ENCODE measurements at regions not wholly inside any gene's neighbourhood (a gene's known extent, or its start where the extent isn't known, plus 50 kb on each side); places are given as distances from the start of the nearest gene placed in this dataset.

- Mint-ChIP-seq H3K27ac (no peak overlapping the region), H3K9me3 (peaks cover 0 to 14% (median 6%) of the 10 kb centered on the region in 7 donors), H3K4me1 (no peaks in the 10 kb centered on the region), H3K4me3 (no peak overlapping the region), H3K36me3 (no peaks in the 10 kb centered on the region), H3K27me3 (ENCODE audit: low read depth in 3 of 3) (no peaks in the 10 kb centered on the region)
- H3K4me2 ChIP-seq (replicated peaks; ENCODE audit: extremely low read depth, low read length, poor library complexity, severe bottlenecking): no peak overlapping the region
- H3K27ac ChIP-seq (ENCODE audit: low read depth in 1 of 2, low read length in 2 of 2): no peak overlapping the region
- no peaks in the 10 kb centered on the region for H3K36me3 ChIP-seq (replicated peaks in 1 of 2; ENCODE audit: control insufficient read depth in 1 of 2, insufficient read depth in 2 of 2, low read length in 2 of 2)
- no CpG with 5 or more reads among the region's 3 CpGs for WGBS (ENCODE audit: insufficient coverage)
- no peak overlapping the region for H2AFZ ChIP-seq (ENCODE audit: insufficient read depth, low read depth, low read length, poor library complexity, severe bottlenecking)
- H3K9me3 ChIP-seq (replicated peaks in 1 of 2; ENCODE audit: control insufficient read depth in 1 of 2, insufficient read depth in 1 of 2, low read length in 2 of 2): peaks cover 6 to 8% of the 10 kb centered on the region in 2 donors
- no peaks in the 10 kb centered on the region for H4K20me1 ChIP-seq (ENCODE audit: insufficient read depth, low read length)
- no peak overlapping the region for H3K9ac ChIP-seq (ENCODE audit: insufficient read depth, low read length, poor library complexity, severe bottlenecking)
- H3K4me1 ChIP-seq (ENCODE audit: control insufficient read depth in 1 of 2, insufficient read depth in 2 of 2, low read length in 2 of 2): no peaks in the 10 kb centered on the region
- no peak for DNase-seq
- TF ChIP-seq, protein P1, sequence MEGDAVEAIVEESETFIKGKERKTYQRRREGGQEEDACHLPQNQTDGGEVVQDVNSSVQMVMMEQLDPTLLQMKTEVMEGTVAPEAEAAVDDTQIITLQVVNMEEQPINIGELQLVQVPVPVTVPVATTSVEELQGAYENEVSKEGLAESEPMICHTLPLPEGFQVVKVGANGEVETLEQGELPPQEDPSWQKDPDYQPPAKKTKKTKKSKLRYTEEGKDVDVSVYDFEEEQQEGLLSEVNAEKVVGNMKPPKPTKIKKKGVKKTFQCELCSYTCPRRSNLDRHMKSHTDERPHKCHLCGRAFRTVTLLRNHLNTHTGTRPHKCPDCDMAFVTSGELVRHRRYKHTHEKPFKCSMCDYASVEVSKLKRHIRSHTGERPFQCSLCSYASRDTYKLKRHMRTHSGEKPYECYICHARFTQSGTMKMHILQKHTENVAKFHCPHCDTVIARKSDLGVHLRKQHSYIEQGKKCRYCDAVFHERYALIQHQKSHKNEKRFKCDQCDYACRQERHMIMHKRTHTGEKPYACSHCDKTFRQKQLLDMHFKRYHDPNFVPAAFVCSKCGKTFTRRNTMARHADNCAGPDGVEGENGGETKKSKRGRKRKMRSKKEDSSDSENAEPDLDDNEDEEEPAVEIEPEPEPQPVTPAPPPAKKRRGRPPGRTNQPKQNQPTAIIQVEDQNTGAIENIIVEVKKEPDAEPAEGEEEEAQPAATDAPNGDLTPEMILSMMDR (IDR thresholded peaks at IDR 0.05): no peak
- H3K79me2 ChIP-seq (ENCODE audit: insufficient read depth, low read length): no peaks in the 10 kb centered on the region
- no peak overlapping the region for H3K4me3 ChIP-seq (replicated peaks in 1 of 3; ENCODE audit: low read depth in 2 of 3, low read length in 3 of 3)
- H3K27me3 ChIP-seq (ENCODE audit: control insufficient read depth in 2 of 2, insufficient read depth in 2 of 2, low read length in 2 of 2): no peaks in the 10 kb centered on the region
- intact Hi-C loops (cut with micrococcal nuclease): no loop called here
Measured at GRCh38 chr7:109635374-109635773, 1065.7 kb downstream of the DNAJB9 start.

- intact Hi-C loops (cut with micrococcal nuclease): no loop called here
- Histone ChIP-seq H3K9me3 (replicated peaks in 1 of 2; ENCODE audit: control insufficient read depth in 1 of 2, insufficient read depth in 1 of 2, low read length in 2 of 2) (peaks cover 6 to 8% of the 10 kb centered on the region in 2 donors), H3K79me2 (ENCODE audit: insufficient read depth, low read length) (no peaks in the 10 kb centered on the region), H3K9ac (ENCODE audit: insufficient read depth, low read length, poor library complexity, severe bottlenecking) (no peak overlapping the region), H3K4me3 (replicated peaks in 1 of 3; ENCODE audit: low read depth in 2 of 3, low read length in 3 of 3) (no peak overlapping the region), H3K27ac (ENCODE audit: low read depth in 1 of 2, low read length in 2 of 2) (no peak overlapping the region), H3K27me3 (ENCODE audit: control insufficient read depth in 2 of 2, insufficient read depth in 2 of 2, low read length in 2 of 2) (no peaks in the 10 kb centered on the region), H2AFZ (ENCODE audit: insufficient read depth, low read depth, low read length, poor library complexity, severe bottlenecking) (no peak overlapping the region), H3K4me2 (replicated peaks; ENCODE audit: extremely low read depth, low read length, poor library complexity, severe bottlenecking) (no peak overlapping the region), H4K20me1 (ENCODE audit: insufficient read depth, low read length) (no peaks in the 10 kb centered on the region), H3K36me3 (replicated peaks in 1 of 2; ENCODE audit: control insufficient read depth in 1 of 2, insufficient read depth in 2 of 2, low read length in 2 of 2) (no peaks in the 10 kb centered on the region), H3K4me1 (ENCODE audit: control insufficient read depth in 1 of 2, insufficient read depth in 2 of 2, low read length in 2 of 2) (no peaks in the 10 kb centered on the region)
- Mint-ChIP-seq H3K9me3 (peaks cover 0 to 14% (median 5%) of the 10 kb centered on the region in 7 donors), H3K27ac (no peak overlapping the region), H3K4me1 (no peaks in the 10 kb centered on the region), H3K36me3 (no peaks in the 10 kb centered on the region), H3K27me3 (ENCODE audit: low read depth in 3 of 3) (no peaks in the 10 kb centered on the region), H3K4me3 (no peak overlapping the region)
- WGBS (ENCODE audit: insufficient coverage): 80% methylated on average over 1 of the region's 4 CpGs
- TF ChIP-seq, protein P1 (IDR thresholded peaks at IDR 0.05): no peak
- DNase-seq: no peak
Measured at GRCh38 chr7:109637428-109637990, 1067.8 kb downstream of the DNAJB9 start.
